ENCODE measurements at regions not wholly inside any gene's neighbourhood (a gene's known extent, or its start where the extent isn't known, plus 50 kb on each side); places are given as distances from the start of the nearest gene placed in this dataset.

- no peak overlapping the region for H3K4me3 ChIP-seq
- DNase-seq, result no peak
- 82 to 86% methylated on average over 4 of the region's 4 CpGs for WGBS, 2 donors
Observed at GRCh38 chr22:22703203-22703570, 58.8 kb downstream of the GGTLC2 start.

GRCh38 chr22:22703715-22704114, 59.3 kb downstream of the GGTLC2 start:
- intact Hi-C loops (cut with DNase I), result no loop called here
- Histone ChIP-seq H3K36me3 (no peaks in the 10 kb centered on the region), H3K27me3 (no peaks in the 10 kb centered on the region), H3K27ac (no peak overlapping the region), H3K4me1 (no peaks in the 10 kb centered on the region), H3K9me3 (no peaks in the 10 kb centered on the region), H3K4me3 (no peak overlapping the region)
- TF ChIP-seq POLR2A (IDR thresholded peaks at IDR 0.05), result no peak
- no peak for TF ChIP-seq POLR2AphosphoS5 (IDR thresholded peaks at IDR 0.05)
- TF ChIP-seq CTCF (IDR thresholded peaks at IDR 0.05), result no peak
- no peak for TF ChIP-seq EP300 (IDR thresholded peaks at IDR 0.05)
- WGBS, 2 donors, result 83 to 89% methylated on average over 5 of the region's 5 CpGs
- no peak for DNase-seq

More at GRCh38 chr22:22703203-22703570, 58.8 kb downstream of the GGTLC2 start:
- TF ChIP-seq POLR2A (IDR thresholded peaks at IDR 0.05) (no peak), POLR2AphosphoS5 (IDR thresholded peaks at IDR 0.05) (no peak), CTCF (IDR thresholded peaks at IDR 0.05) (no peak), EP300 (IDR thresholded peaks at IDR 0.05) (no peak)
- H3K36me3 ChIP-seq, result no peaks in the 10 kb centered on the region
- H3K9me3 ChIP-seq, result no peaks in the 10 kb centered on the region
- H3K27ac ChIP-seq, result no peak overlapping the region
- H3K4me1 ChIP-seq, result no peaks in the 10 kb centered on the region
- intact Hi-C loops (cut with DNase I), result no loop called here
- no peaks in the 10 kb centered on the region for H3K27me3 ChIP-seq

- 91 to 93% methylated on average over 9 of the region's 9 CpGs for WGBS, 2 donors
- H3K36me3 ChIP-seq, result no peaks in the 10 kb centered on the region
- H3K9me3 ChIP-seq, result no peaks in the 10 kb centered on the region
- H3K27me3 ChIP-seq, result no peaks in the 10 kb centered on the region
- no peak for DNase-seq
- no peaks in the 10 kb centered on the region for H3K4me1 ChIP-seq
- TF ChIP-seq POLR2A (IDR thresholded peaks at IDR 0.05), result no peak
- TF ChIP-seq POLR2AphosphoS5 (IDR thresholded peaks at IDR 0.05), result no peak
- intact Hi-C loops (cut with DNase I), result no loop called here
- H3K4me3 ChIP-seq, result no peak overlapping the region
- H3K27ac ChIP-seq, result no peak overlapping the region
Observed at GRCh38 chr22:22704156-22704946, 59.9 kb downstream of the GGTLC2 start.

GRCh38 chr22:22705328-22706100, 61.1 kb downstream of the GGTLC2 start:
- WGBS, 2 donors, result 92 to 94% methylated on average over 5 of the region's 5 CpGs
- TF ChIP-seq EP300 (IDR thresholded peaks at IDR 0.05) (no peak), CTCF (IDR thresholded peaks at IDR 0.05) (no peak), POLR2A (IDR thresholded peaks at IDR 0.05) (no peak), POLR2AphosphoS5 (IDR thresholded peaks at IDR 0.05) (no peak)
- no peaks in the 10 kb centered on the region for H3K36me3 ChIP-seq

GRCh38 chr22:22706253-22706915, 62.0 kb downstream of the GGTLC2 start:
- intact Hi-C loops (cut with DNase I), result loop anchor here (2.0 kb wide), 1 partner anchor 58 kb away; no protein-coding TSS in a partner anchor
- H3K4me3 ChIP-seq, result no peak overlapping the region
- no peaks in the 10 kb centered on the region for H3K36me3 ChIP-seq
- H3K9me3 ChIP-seq, result no peaks in the 10 kb centered on the region
- no peak for DNase-seq
- no peaks in the 10 kb centered on the region for H3K4me1 ChIP-seq
- 60 to 70% methylated on average over 4 of the region's 4 CpGs for WGBS, 2 donors
- H3K27ac ChIP-seq, result no peak overlapping the region
- H3K27me3 ChIP-seq, result no peaks in the 10 kb centered on the region
- no peak for TF ChIP-seq EP300 (IDR thresholded peaks at IDR 0.05)
- TF ChIP-seq POLR2A (IDR thresholded peaks at IDR 0.05), result no peak
- no peak for TF ChIP-seq POLR2AphosphoS5 (IDR thresholded peaks at IDR 0.05)
- no peak for TF ChIP-seq CTCF (IDR thresholded peaks at IDR 0.05)

More at GRCh38 chr22:22705328-22706100, 61.1 kb downstream of the GGTLC2 start:
- H3K27ac ChIP-seq, result no peak overlapping the region
- H3K27me3 ChIP-seq, result no peaks in the 10 kb centered on the region
- H3K4me1 ChIP-seq, result no peaks in the 10 kb centered on the region
- no peak overlapping the region for H3K4me3 ChIP-seq
- intact Hi-C loops (cut with DNase I), result loop anchor here (2.0 kb wide), 1 partner anchor 59 kb away; no protein-coding TSS in a partner anchor
- no peak for DNase-seq
- H3K9me3 ChIP-seq, result no peaks in the 10 kb centered on the region

Data from sigmoid colon (tissue), 6 donors.